SJCRH30 (cell line): ENCODE measurements at regions not wholly inside any gene's neighbourhood (a gene's known extent, or its start where the extent isn't known, plus 50 kb on each side); places are given as distances from the start of the nearest gene placed in this dataset.
"Not testable (repeated sequence)": the region's sequence is repeated elsewhere in the genome, so short reads cannot be mapped to it uniquely, and the experiment has no call there.

Source experiments
- DNase-seq, 2 experiments: peaks; one replicate each; pipeline ENCODE4 v3.0.0-alpha.2; 2015 to 2020
- H3K27ac ChIP-seq: fragments of 250-450 bp; sonication (Bioruptor Pico); 2 replicates; pipeline ENCODE4 v1.5.1; 2020; ENCODE audit warnings: mild to moderate bottlenecking, moderate library complexity
- H3K27me3 ChIP-seq: fragments of 250-450 bp; sonication (Bioruptor Pico); 2 replicates; pipeline ENCODE4 v1.5.1; 2020; ENCODE audit warnings: mild to moderate bottlenecking, moderate library complexity
- H3K36me3 ChIP-seq: fragments of 250-450 bp; sonication (Bioruptor Pico); 2 replicates; pipeline ENCODE4 v1.5.1; 2020; ENCODE audit warnings: mild to moderate bottlenecking, moderate library complexity
- H3K4me1 ChIP-seq: fragments of 250-450 bp; sonication (Bioruptor Pico); 2 replicates; pipeline ENCODE4 v1.5.1; 2020; ENCODE audit warnings: mild to moderate bottlenecking, moderate library complexity
- H3K4me3 ChIP-seq: fragments of 250-450 bp; sonication (Bioruptor Pico); 2 replicates; pipeline ENCODE4 v1.5.1; 2020; ENCODE audit warnings: mild to moderate bottlenecking, moderate library complexity
- H3K9me3 ChIP-seq: fragments of 250-450 bp; sonication (Bioruptor Pico); replicated peaks from 2 replicates; pipeline ENCODE4 v1.5.1; 2020; ENCODE audit warnings: mild to moderate bottlenecking, moderate library complexity

GRCh38 chr9:32148553-32148952, 235.9 kb upstream of the ACO1 start:
- not testable (repeated sequence) for H3K4me3 ChIP-seq, DNase-seq, H3K9me3 ChIP-seq, H3K27ac ChIP-seq, H3K27me3 ChIP-seq, H3K36me3 ChIP-seq, H3K4me1 ChIP-seq

- no peak overlapping the region for H3K27ac ChIP-seq
- H3K4me1 ChIP-seq = no peaks in the 10 kb centered on the region
- no peaks in the 10 kb centered on the region for H3K27me3 ChIP-seq
- H3K9me3 ChIP-seq = no peaks in the 10 kb centered on the region
- no peaks in the 10 kb centered on the region for H3K36me3 ChIP-seq
- H3K4me3 ChIP-seq = no peak overlapping the region
- DNase-seq = no peak
Observed at GRCh38 chr9:32161209-32161608, 223.2 kb upstream of the ACO1 start.

GRCh38 chr9:32161720-32162119, 222.7 kb upstream of the ACO1 start:
- no peak for DNase-seq
- Histone ChIP-seq H3K4me3 (no peak overlapping the region), H3K36me3 (no peaks in the 10 kb centered on the region), H3K4me1 (no peaks in the 10 kb centered on the region), H3K27me3 (no peaks in the 10 kb centered on the region), H3K9me3 (no peaks in the 10 kb centered on the region), H3K27ac (no peak overlapping the region)

- H3K9me3 ChIP-seq, DNase-seq, H3K36me3 ChIP-seq, H3K4me1 ChIP-seq, H3K27me3 ChIP-seq, H3K27ac ChIP-seq, H3K4me3 ChIP-seq: not testable (repeated sequence)
Observed at GRCh38 chr9:32166316-32166715, 218.1 kb upstream of the ACO1 start.

GRCh38 chr9:32171339-32171738, 213.1 kb upstream of the ACO1 start:
- no peaks in the 10 kb centered on the region for H3K9me3 ChIP-seq
- no peaks in the 10 kb centered on the region for H3K4me1 ChIP-seq
- no peak overlapping the region for H3K27ac ChIP-seq
- DNase-seq = peak in 1 of 2 experiments; percentile 4
- H3K4me3 ChIP-seq = no peak overlapping the region
- no peaks in the 10 kb centered on the region for H3K27me3 ChIP-seq
- no peaks in the 10 kb centered on the region for H3K36me3 ChIP-seq

GRCh38 chr9:32172256-32172655, 212.2 kb upstream of the ACO1 start:
- DNase-seq = no peak
- Histone ChIP-seq H3K4me1 (no peaks in the 10 kb centered on the region), H3K27ac (no peak overlapping the region), H3K27me3 (no peaks in the 10 kb centered on the region), H3K36me3 (no peaks in the 10 kb centered on the region), H3K4me3 (no peak overlapping the region), H3K9me3 (no peaks in the 10 kb centered on the region)

- DNase-seq = no peak
- Histone ChIP-seq H3K36me3 (no peaks in the 10 kb centered on the region), H3K27ac (no peak overlapping the region), H3K4me3 (no peak overlapping the region), H3K27me3 (no peaks in the 10 kb centered on the region), H3K9me3 (no peaks in the 10 kb centered on the region), H3K4me1 (no peaks in the 10 kb centered on the region)
Observed at GRCh38 chr9:32177396-32177795, 207.0 kb upstream of the ACO1 start.

- Histone ChIP-seq H3K4me1 (no peaks in the 10 kb centered on the region), H3K27ac (no peak overlapping the region), H3K9me3 (no peaks in the 10 kb centered on the region), H3K36me3 (no peaks in the 10 kb centered on the region), H3K27me3 (no peaks in the 10 kb centered on the region), H3K4me3 (no peak overlapping the region)
- DNase-seq = no peak
Observed at GRCh38 chr9:32180597-32180996, 203.8 kb upstream of the ACO1 start.

GRCh38 chr9:32200241-32200640, 184.2 kb upstream of the ACO1 start:
- no peaks in the 10 kb centered on the region for H3K9me3 ChIP-seq
- H3K4me1 ChIP-seq = no peaks in the 10 kb centered on the region
- H3K36me3 ChIP-seq = no peaks in the 10 kb centered on the region
- H3K27me3 ChIP-seq = no peaks in the 10 kb centered on the region
- H3K4me3 ChIP-seq = no peak overlapping the region
- DNase-seq = no peak
- H3K27ac ChIP-seq = no peak overlapping the region

GRCh38 chr9:32200896-32201295, 183.5 kb upstream of the ACO1 start:
- H3K27me3 ChIP-seq = no peaks in the 10 kb centered on the region
- H3K4me3 ChIP-seq = no peak overlapping the region
- no peak for DNase-seq
- H3K4me1 ChIP-seq = no peaks in the 10 kb centered on the region
- no peaks in the 10 kb centered on the region for H3K36me3 ChIP-seq
- no peaks in the 10 kb centered on the region for H3K9me3 ChIP-seq
- no peak overlapping the region for H3K27ac ChIP-seq

- not testable (repeated sequence) for DNase-seq, H3K9me3 ChIP-seq, H3K36me3 ChIP-seq, H3K27me3 ChIP-seq, H3K27ac ChIP-seq, H3K4me1 ChIP-seq, H3K4me3 ChIP-seq
Observed at GRCh38 chr9:32209164-32209563, 175.3 kb upstream of the ACO1 start.

- Histone ChIP-seq H3K27me3 (no peaks in the 10 kb centered on the region), H3K36me3 (no peaks in the 10 kb centered on the region), H3K4me1 (no peaks in the 10 kb centered on the region), H3K27ac (no peak overlapping the region), H3K4me3 (no peak overlapping the region), H3K9me3 (no peaks in the 10 kb centered on the region)
- DNase-seq = no peak
Observed at GRCh38 chr9:32218100-32218767, 166.2 kb upstream of the ACO1 start.

- Histone ChIP-seq H3K36me3 (no peaks in the 10 kb centered on the region), H3K27ac (no peak overlapping the region), H3K9me3 (no peaks in the 10 kb centered on the region), H3K4me1 (no peaks in the 10 kb centered on the region), H3K27me3 (no peaks in the 10 kb centered on the region), H3K4me3 (no peak overlapping the region)
- no peak for DNase-seq
Observed at GRCh38 chr9:32220750-32221149, 163.7 kb upstream of the ACO1 start.

- Histone ChIP-seq H3K27ac (no peak overlapping the region), H3K4me1 (no peaks in the 10 kb centered on the region), H3K9me3 (no peaks in the 10 kb centered on the region), H3K27me3 (no peaks in the 10 kb centered on the region), H3K36me3 (no peaks in the 10 kb centered on the region), H3K4me3 (no peak overlapping the region)
- no peak for DNase-seq
Observed at GRCh38 chr9:32234451-32234850, 150.0 kb upstream of the ACO1 start.

GRCh38 chr9:32247168-32247567, 137.3 kb upstream of the ACO1 start:
- Histone ChIP-seq H3K4me3 (no peak overlapping the region), H3K4me1 (no peaks in the 10 kb centered on the region), H3K27me3 (no peaks in the 10 kb centered on the region), H3K36me3 (no peaks in the 10 kb centered on the region), H3K27ac (no peak overlapping the region), H3K9me3 (no peaks in the 10 kb centered on the region)
- DNase-seq = no peak

GRCh38 chr9:32248189-32248712, 136.2 kb upstream of the ACO1 start:
- Histone ChIP-seq H3K4me1 (no peaks in the 10 kb centered on the region), H3K27me3 (no peaks in the 10 kb centered on the region), H3K4me3 (no peak overlapping the region), H3K9me3 (no peaks in the 10 kb centered on the region), H3K36me3 (no peaks in the 10 kb centered on the region), H3K27ac (no peak overlapping the region)
- DNase-seq = no peak
